ENCODE measurements at regions not wholly inside any gene's neighbourhood (a gene's known extent, or its start where the extent isn't known, plus 50 kb on each side); places are given as distances from the start of the nearest gene placed in this dataset.

DNA sequence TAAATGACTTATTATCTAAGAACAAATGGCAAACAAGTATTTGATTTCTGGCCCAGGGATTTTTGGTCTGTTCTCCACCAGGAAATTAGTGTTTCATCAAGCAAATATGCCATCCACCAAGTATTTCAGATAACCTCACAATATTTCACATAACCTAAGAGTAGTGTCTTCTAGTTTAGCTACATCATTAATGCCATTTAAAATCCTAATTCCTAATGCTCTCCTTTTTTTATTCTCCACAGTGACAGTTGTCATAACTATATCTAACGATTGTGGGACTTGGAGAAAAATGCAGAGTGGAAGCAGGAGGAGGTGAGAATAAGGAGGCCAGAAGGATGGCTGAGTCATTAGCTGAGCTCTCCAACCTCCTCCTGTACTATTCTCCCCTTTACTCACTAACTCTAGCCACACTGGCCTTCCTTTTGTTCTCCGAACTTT is 58.5 kb upstream of the CTLA4 start:
- Histone ChIP-seq H3K36me3 (replicated peaks; ENCODE audit: low read depth, low read length) (peaks cover 3% of the 10 kb centered on the region), H3K4me3 (ENCODE audit: low read length) (no peak overlapping the region), H3K4me2 (ENCODE audit: low read length) (no peak overlapping the region), H3K27me3 (ENCODE audit: low read depth, low read length) (peaks cover 58% of the 10 kb centered on the region), H4K20me1 (ENCODE audit: insufficient read depth, low read length) (no peaks in the 10 kb centered on the region), H3K79me2 (ENCODE audit: low read length) (no peaks in the 10 kb centered on the region), H3K4me1 (ENCODE audit: low read length) (peaks cover 10% of the 10 kb centered on the region), H3K9me3 (ENCODE audit: insufficient read depth, low read length) (peaks cover 13% of the 10 kb centered on the region), H2AFZ (ENCODE audit: low read depth, low read length) (no peak overlapping the region), H3K9ac (ENCODE audit: low read length) (no peak overlapping the region), H3K27ac (ENCODE audit: low read length) (no peak overlapping the region)
- TF ChIP-seq, protein P1, sequence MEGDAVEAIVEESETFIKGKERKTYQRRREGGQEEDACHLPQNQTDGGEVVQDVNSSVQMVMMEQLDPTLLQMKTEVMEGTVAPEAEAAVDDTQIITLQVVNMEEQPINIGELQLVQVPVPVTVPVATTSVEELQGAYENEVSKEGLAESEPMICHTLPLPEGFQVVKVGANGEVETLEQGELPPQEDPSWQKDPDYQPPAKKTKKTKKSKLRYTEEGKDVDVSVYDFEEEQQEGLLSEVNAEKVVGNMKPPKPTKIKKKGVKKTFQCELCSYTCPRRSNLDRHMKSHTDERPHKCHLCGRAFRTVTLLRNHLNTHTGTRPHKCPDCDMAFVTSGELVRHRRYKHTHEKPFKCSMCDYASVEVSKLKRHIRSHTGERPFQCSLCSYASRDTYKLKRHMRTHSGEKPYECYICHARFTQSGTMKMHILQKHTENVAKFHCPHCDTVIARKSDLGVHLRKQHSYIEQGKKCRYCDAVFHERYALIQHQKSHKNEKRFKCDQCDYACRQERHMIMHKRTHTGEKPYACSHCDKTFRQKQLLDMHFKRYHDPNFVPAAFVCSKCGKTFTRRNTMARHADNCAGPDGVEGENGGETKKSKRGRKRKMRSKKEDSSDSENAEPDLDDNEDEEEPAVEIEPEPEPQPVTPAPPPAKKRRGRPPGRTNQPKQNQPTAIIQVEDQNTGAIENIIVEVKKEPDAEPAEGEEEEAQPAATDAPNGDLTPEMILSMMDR (IDR thresholded peaks at IDR 0.05; ENCODE audit: low read depth, low read length): no peak
- no peak for TF ChIP-seq EZH2phosphoT487 (IDR thresholded peaks at IDR 0.05; ENCODE audit: low read depth)

DNA sequence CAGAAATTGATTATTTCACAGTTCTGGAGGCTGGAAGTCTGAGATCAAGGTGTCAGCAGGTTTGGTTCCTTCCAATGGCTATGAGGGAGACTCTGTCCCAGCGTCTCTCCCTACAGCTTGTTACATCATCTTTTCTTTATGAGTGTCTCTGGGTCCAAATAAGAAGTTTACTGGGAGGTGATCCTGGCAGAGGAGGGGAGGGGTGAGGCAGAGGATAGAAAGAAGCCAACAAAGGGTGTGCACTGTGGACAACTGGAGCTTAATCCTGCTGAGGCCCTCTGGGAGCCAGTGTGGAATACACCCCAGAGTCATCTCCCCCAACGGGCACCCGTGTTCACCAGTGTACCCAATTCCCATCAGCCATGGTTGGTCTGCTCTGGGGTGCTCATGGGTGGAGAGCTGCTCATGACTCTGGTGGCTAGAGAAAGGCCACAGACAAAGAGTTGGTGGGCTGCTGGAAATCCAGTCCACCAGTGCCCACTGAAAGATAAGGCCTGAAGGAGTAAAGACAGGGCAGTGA is 57.5 kb upstream of the CTLA4 start:
- Histone ChIP-seq H3K79me2 (ENCODE audit: low read length) (no peaks in the 10 kb centered on the region), H3K4me1 (ENCODE audit: low read length) (peaks cover 11% of the 10 kb centered on the region), H4K20me1 (ENCODE audit: insufficient read depth, low read length) (no peaks in the 10 kb centered on the region), H3K27me3 (ENCODE audit: low read depth, low read length) (peaks cover 56% of the 10 kb centered on the region), H3K4me3 (ENCODE audit: low read length) (no peak overlapping the region), H3K36me3 (replicated peaks; ENCODE audit: low read depth, low read length) (no peaks in the 10 kb centered on the region), H3K9me3 (ENCODE audit: insufficient read depth, low read length) (peaks cover 5% of the 10 kb centered on the region; the same call in 1 of the 2 replicates), H2AFZ (ENCODE audit: low read depth, low read length) (no peak overlapping the region), H3K4me2 (ENCODE audit: low read length) (no peak overlapping the region), H3K9ac (ENCODE audit: low read length) (no peak overlapping the region), H3K27ac (ENCODE audit: low read length) (no peak overlapping the region)
- TF ChIP-seq EZH2phosphoT487 (IDR thresholded peaks at IDR 0.05; ENCODE audit: low read depth): no peak
- TF ChIP-seq, protein P1 (IDR thresholded peaks at IDR 0.05; ENCODE audit: low read depth, low read length): no peak

DNA sequence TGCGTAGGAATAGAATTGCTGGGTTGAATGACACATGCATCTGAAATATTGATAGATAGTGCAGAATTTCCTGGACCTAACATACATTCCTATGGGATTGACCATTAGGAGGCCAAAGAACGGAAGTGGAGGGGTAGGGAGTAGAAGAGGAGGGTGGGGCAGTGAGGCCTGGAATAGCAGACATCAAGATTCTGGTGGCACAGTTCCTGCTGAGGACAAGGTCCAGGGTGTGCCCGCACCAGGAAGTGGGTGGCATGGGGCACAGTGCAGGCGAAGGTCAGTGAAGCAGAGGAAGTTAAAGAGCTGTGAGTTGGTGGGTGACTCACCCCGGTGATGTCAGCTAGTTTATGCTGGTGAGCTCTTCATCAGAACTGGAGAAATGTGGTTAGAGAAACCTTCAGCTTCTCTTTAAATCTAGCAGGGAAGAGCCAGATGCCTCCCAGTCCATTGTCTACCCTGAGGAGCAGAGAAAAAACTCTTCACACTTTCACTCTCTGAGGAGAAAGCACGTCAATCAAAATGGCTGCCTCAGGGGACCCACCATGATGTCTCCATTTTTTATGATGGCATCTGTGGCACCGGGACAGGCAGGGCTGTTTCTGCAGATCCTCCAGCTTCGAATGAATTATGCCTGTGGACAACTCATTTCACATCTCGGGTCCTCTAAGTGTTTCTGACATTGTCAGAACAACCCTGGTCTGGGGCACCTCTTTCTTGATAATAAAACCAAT is 55.9 kb upstream of the CTLA4 start:
- TF ChIP-seq, protein P1 (IDR thresholded peaks at IDR 0.05; ENCODE audit: low read depth, low read length): no peak
- TF ChIP-seq EZH2phosphoT487 (IDR thresholded peaks at IDR 0.05; ENCODE audit: low read depth): no peak
- Histone ChIP-seq H3K4me2 (ENCODE audit: low read length) (peak overlapping the region; percentile 42), H3K36me3 (replicated peaks; ENCODE audit: low read depth, low read length) (no peaks in the 10 kb centered on the region), H3K79me2 (ENCODE audit: low read length) (no peaks in the 10 kb centered on the region), H3K9ac (ENCODE audit: low read length) (no peak overlapping the region), H3K9me3 (ENCODE audit: insufficient read depth, low read length) (no peaks in the 10 kb centered on the region), H2AFZ (ENCODE audit: low read depth, low read length) (0 out of 2 replicates have a peak overlapping the region, but pooled peaks have one; percentile 47), H4K20me1 (ENCODE audit: insufficient read depth, low read length) (no peaks in the 10 kb centered on the region), H3K4me3 (ENCODE audit: low read length) (no peak overlapping the region), H3K4me1 (ENCODE audit: low read length) (peaks cover 24% of the 10 kb centered on the region), H3K27ac (ENCODE audit: low read length) (no peak overlapping the region), H3K27me3 (ENCODE audit: low read depth, low read length) (peaks cover 60% of the 10 kb centered on the region)

DNA sequence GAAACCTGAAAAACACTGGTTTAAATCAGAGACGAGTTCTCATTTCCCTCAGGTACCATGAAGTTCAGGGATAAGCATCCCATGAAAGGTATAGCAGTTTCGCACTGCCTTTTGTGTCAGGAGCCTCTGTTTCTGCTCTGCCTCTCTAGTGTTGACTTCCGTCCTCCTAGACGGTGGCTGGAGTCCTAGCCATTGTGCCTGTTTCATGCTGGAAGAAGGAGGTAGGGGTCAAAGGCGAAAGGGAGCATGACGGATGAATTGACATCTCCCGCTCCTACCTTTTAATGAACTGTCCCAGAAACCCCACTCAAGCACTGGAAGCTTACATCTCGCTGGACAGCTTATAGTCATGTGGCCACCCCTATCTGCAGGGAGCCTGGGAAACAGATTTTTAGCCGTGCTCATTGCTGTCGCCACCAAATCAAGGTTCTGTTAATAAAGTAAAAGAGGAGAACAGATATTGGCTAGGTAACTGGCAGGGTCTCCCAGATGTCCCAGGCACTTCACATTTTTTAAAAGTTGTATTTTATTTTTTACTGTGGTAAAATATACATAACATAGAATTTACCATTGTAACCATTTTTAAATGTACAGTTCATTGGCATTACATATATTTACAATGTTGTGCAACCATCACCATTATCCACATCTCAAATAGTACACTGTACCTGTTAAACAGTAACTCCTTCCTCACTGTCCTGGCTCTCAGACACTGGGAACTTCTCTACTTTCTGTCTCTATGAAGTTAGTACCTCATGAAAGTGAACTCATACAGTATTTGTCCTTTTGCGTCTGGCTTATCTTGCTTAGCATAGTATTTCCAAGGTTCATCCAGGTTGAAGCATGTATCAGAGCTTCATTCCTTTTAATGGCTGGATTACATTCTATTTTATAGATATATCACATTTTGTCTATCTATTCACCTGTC is 55.0 kb upstream of the CTLA4 start:
- no peak overlapping the region for H2AFZ ChIP-seq (ENCODE audit: low read depth, low read length)
- H3K79me2 ChIP-seq (ENCODE audit: low read length): no peaks in the 10 kb centered on the region
- no peak overlapping the region for H3K27ac ChIP-seq (ENCODE audit: low read length)
- H3K4me2 ChIP-seq (ENCODE audit: low read length): peak overlapping the region; percentile 42
- no peaks in the 10 kb centered on the region for H3K9me3 ChIP-seq (ENCODE audit: insufficient read depth, low read length)
- TF ChIP-seq EZH2phosphoT487 (IDR thresholded peaks at IDR 0.05; ENCODE audit: low read depth): no peak
- TF ChIP-seq, protein P1 (IDR thresholded peaks at IDR 0.05; ENCODE audit: low read depth, low read length): no peak
- peaks cover 24% of the 10 kb centered on the region for H3K4me1 ChIP-seq (ENCODE audit: low read length)
- no peaks in the 10 kb centered on the region for H4K20me1 ChIP-seq (ENCODE audit: insufficient read depth, low read length)
- H3K27me3 ChIP-seq (ENCODE audit: low read depth, low read length): peaks cover 69% of the 10 kb centered on the region
- no peak overlapping the region for H3K4me3 ChIP-seq (ENCODE audit: low read length)
- H3K36me3 ChIP-seq (replicated peaks; ENCODE audit: low read depth, low read length): no peaks in the 10 kb centered on the region
- H3K9ac ChIP-seq (ENCODE audit: low read length): no peak overlapping the region
